ENCODE measurements at regions not wholly inside any gene's neighbourhood (a gene's known extent, or its start where the extent isn't known, plus 50 kb on each side); places are given as distances from the start of the nearest gene placed in this dataset.

DNA sequence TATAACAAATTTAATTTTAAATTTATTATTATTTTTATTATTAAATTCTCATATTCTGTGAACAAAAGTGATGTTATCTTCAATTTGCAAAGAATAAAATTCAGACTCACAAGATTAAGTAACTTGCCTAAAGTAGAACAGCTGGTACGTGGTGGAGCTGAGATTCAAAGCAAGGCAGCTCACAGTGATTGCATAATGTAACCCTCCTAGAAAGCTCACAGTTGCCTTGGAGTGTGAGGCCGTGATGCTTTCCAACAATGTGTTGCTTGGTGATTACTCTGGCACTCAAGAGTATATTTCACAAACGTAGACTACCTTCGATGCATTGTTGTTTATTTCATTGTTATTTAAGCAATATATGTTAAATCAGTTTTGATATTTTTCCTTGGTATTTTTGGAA lies 1039.2 kb upstream of the PABPC4L start:
- Histone ChIP-seq H3K36me3 (ENCODE audit: insufficient read depth) (no peaks in the 10 kb centered on the region), H3K4me2 (no peak overlapping the region), H3K4me1 (ENCODE audit: insufficient read depth) (peaks cover 11% of the 10 kb centered on the region), H3K79me2 (replicated peaks; ENCODE audit: insufficient read depth) (no peaks in the 10 kb centered on the region), H3K4me3 (no peak overlapping the region), H2AFZ (no peak overlapping the region), H3K27ac (ENCODE audit: low read depth) (no peak overlapping the region), H3K9me2 (ENCODE audit: insufficient read depth) (no peaks in the 10 kb centered on the region), H4K20me1 (replicated peaks; ENCODE audit: insufficient read depth) (no peaks in the 10 kb centered on the region), H3K27me3 (ENCODE audit: insufficient read depth) (no peaks in the 10 kb centered on the region), H3F3A (replicated peaks; ENCODE audit: low read depth) (no peaks in the 10 kb centered on the region)
- no peaks in the 10 kb centered on the region for H3K27me3 Mint-ChIP-seq (ENCODE audit: insufficient read depth, low read depth, poor library complexity)
- TF ChIP-seq REST (IDR thresholded peaks at IDR 0.05; ENCODE audit: unreplicated experiment) (no peak), CREB1 (CRISPR knock-in tag; IDR thresholded peaks at IDR 0.05; ENCODE audit: low read depth) (no peak), ETS1 (IDR thresholded peaks at IDR 0.05) (no peak), EZH2phosphoT487 (IDR thresholded peaks at IDR 0.05; ENCODE audit: unreplicated experiment) (no peak), EZH2 (IDR thresholded peaks at IDR 0.05; ENCODE audit: low read depth, unreplicated experiment) (no peak)
- no peak overlapping the region for H3K4me3 Mint-ChIP-seq
- H3K27ac Mint-ChIP-seq, result no peak overlapping the region
- ATAC-seq (no peak), DNase-seq (ENCODE audit: low spot score) (no peak)
- H3K36me3 Mint-ChIP-seq (ENCODE audit: low read depth), result no peaks in the 10 kb centered on the region
- H3K4me1 Mint-ChIP-seq, result peaks cover 15% of the 10 kb centered on the region
- H3K9me3 Mint-ChIP-seq, result no peaks in the 10 kb centered on the region

DNA sequence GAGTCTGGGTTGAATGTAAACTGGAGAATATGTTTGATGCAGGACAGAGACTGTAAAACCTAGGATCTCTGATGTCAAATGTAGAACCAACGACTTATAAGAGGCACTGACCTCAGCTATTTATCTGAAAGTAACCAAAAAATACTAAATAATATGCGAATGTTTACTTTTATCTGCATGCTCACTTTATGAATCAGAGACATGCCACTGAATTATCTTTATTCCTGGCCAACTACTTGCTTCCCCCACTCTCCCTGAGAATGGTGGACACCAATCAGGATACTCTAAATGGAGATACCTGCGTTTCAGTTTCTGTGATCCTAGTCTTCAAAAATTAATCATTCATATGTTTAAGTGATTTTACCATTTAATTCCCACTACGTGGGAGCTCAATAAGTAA lies 1038.4 kb upstream of the PABPC4L start:
- Mint-ChIP-seq H3K36me3 (ENCODE audit: low read depth) (no peaks in the 10 kb centered on the region), H3K4me3 (no peak overlapping the region), H3K4me1 (peaks cover 9% of the 10 kb centered on the region), H3K27me3 (ENCODE audit: insufficient read depth, low read depth, poor library complexity) (no peaks in the 10 kb centered on the region), H3K9me3 (no peaks in the 10 kb centered on the region), H3K27ac (no peak overlapping the region)
- Histone ChIP-seq H3K9me2 (ENCODE audit: insufficient read depth) (no peaks in the 10 kb centered on the region), H3K4me1 (ENCODE audit: insufficient read depth) (peaks cover 4% of the 10 kb centered on the region), H3K27ac (ENCODE audit: low read depth) (no peak overlapping the region), H3K27me3 (ENCODE audit: insufficient read depth) (no peaks in the 10 kb centered on the region), H3K36me3 (ENCODE audit: insufficient read depth) (no peaks in the 10 kb centered on the region), H3K4me2 (no peak overlapping the region), H3F3A (replicated peaks; ENCODE audit: low read depth) (no peaks in the 10 kb centered on the region), H4K20me1 (replicated peaks; ENCODE audit: insufficient read depth) (no peaks in the 10 kb centered on the region), H2AFZ (no peak overlapping the region), H3K4me3 (no peak overlapping the region), H3K79me2 (replicated peaks; ENCODE audit: insufficient read depth) (no peaks in the 10 kb centered on the region)
- ATAC-seq (no peak), DNase-seq (ENCODE audit: low spot score) (no peak)
- TF ChIP-seq POLR2AphosphoS5 (IDR thresholded peaks at IDR 0.05; ENCODE audit: low read depth) (no peak), EZH2phosphoT487 (IDR thresholded peaks at IDR 0.05; ENCODE audit: unreplicated experiment) (no peak), CREB1 (CRISPR knock-in tag; IDR thresholded peaks at IDR 0.05; ENCODE audit: low read depth) (no peak), NANOG (IDR thresholded peaks at IDR 0.05; ENCODE audit: borderline replicate concordance) (no peak), ZNF114 (CRISPR knock-in tag; IDR thresholded peaks at IDR 0.05) (no peak), EZH2 (IDR thresholded peaks at IDR 0.05; ENCODE audit: low read depth, unreplicated experiment) (no peak)
- TF ChIP-seq, protein P1, sequence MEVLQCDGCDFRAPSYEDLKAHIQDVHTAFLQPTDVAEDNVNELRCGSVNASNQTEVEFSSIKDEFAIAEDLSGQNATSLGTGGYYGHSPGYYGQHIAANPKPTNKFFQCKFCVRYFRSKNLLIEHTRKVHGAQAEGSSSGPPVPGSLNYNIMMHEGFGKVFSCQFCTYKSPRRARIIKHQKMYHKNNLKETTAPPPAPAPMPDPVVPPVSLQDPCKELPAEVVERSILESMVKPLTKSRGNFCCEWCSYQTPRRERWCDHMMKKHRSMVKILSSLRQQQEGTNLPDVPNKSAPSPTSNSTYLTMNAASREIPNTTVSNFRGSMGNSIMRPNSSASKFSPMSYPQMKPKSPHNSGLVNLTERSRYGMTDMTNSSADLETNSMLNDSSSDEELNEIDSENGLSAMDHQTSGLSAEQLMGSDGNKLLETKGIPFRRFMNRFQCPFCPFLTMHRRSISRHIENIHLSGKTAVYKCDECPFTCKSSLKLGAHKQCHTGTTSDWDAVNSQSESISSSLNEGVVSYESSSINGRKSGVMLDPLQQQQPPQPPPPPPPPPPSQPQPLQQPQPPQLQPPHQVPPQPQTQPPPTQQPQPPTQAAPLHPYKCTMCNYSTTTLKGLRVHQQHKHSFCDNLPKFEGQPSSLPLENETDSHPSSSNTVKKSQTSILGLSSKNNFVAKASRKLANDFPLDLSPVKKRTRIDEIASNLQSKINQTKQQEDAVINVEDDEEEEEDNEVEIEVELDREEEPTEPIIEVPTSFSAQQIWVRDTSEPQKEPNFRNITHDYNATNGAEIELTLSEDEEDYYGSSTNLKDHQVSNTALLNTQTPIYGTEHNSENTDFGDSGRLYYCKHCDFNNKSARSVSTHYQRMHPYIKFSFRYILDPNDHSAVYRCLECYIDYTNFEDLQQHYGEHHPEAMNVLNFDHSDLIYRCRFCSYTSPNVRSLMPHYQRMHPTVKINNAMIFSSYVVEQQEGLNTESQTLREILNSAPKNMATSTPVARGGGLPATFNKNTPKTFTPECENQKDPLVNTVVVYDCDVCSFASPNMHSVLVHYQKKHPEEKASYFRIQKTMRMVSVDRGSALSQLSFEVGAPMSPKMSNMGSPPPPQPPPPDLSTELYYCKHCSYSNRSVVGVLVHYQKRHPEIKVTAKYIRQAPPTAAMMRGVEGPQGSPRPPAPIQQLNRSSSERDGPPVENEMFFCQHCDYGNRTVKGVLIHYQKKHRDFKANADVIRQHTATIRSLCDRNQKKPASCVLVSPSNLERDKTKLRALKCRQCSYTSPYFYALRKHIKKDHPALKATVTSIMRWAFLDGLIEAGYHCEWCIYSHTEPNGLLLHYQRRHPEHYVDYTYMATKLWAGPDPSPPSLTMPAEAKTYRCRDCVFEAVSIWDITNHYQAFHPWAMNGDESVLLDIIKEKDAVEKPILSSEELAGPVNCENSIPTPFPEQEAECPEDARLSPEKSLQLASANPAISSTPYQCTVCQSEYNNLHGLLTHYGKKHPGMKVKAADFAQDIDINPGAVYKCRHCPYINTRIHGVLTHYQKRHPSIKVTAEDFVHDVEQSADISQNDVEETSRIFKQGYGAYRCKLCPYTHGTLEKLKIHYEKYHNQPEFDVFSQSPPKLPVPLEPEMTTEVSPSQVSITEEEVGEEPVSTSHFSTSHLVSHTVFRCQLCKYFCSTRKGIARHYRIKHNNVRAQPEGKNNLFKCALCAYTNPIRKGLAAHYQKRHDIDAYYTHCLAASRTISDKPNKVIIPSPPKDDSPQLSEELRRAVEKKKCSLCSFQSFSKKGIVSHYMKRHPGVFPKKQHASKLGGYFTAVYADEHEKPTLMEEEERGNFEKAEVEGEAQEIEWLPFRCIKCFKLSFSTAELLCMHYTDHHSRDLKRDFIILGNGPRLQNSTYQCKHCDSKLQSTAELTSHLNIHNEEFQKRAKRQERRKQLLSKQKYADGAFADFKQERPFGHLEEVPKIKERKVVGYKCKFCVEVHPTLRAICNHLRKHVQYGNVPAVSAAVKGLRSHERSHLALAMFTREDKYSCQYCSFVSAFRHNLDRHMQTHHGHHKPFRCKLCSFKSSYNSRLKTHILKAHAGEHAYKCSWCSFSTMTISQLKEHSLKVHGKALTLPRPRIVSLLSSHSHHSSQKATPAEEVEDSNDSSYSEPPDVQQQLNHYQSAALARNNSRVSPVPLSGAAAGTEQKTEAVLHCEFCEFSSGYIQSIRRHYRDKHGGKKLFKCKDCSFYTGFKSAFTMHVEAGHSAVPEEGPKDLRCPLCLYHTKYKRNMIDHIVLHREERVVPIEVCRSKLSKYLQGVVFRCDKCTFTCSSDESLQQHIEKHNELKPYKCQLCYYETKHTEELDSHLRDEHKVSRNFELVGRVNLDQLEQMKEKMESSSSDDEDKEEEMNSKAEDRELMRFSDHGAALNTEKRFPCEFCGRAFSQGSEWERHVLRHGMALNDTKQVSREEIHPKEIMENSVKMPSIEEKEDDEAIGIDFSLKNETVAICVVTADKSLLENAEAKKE (CRISPR knock-in tag; IDR thresholded peaks at IDR 0.05), result no peak
